CD14-positive monocyte (primary cell): ENCODE measurements at regions not wholly inside any gene's neighbourhood (a gene's known extent, or its start where the extent isn't known, plus 50 kb on each side); places are given as distances from the start of the nearest gene placed in this dataset.

ENCODE experiments used
- DNase-seq, 3 donors: peaks; one replicate each; pipeline ENCODE4 v3.0.0-alpha.2; 2011 to 2022
- H2AFZ ChIP-seq: 2 replicates; pipeline ENCODE4 v1.6.0; 2012; ENCODE audit warnings: mild to moderate bottlenecking, low read depth, low read length, inconsistent platforms; ENCODE audit not compliant: insufficient read depth, poor library complexity, severe bottlenecking
- H3K27ac ChIP-seq, 2 donors: 1 replicate in 1 of 2; 2 replicates in 1 of 2; pipeline ENCODE4 v1.5.1; 2012 to 2013; ENCODE audit warnings: low read length in 2 of 2, control low read depth in 1 of 2, inconsistent platforms in 1 of 2, low read depth in 1 of 2, mild to moderate bottlenecking in 1 of 2
- H3K27me3 ChIP-seq, 2 donors: one replicate each; pipeline versions ENCODE4 v1.6.0 to v1.6.1; 2011 to 2013; ENCODE audit warnings: low read length in 2 of 2; ENCODE audit not compliant: control insufficient read depth in 2 of 2, insufficient read depth in 2 of 2
- H3K36me3 ChIP-seq, 2 donors: replicated peaks in 1 of 2; 1 replicate in 1 of 2; 2 replicates in 1 of 2; pipeline versions ENCODE4 v1.5.1 to v1.6.1; 2012 to 2013; ENCODE audit warnings: low read length in 2 of 2, control low read depth in 1 of 2, inconsistent platforms in 1 of 2, mild to moderate bottlenecking in 1 of 2; ENCODE audit not compliant: insufficient read depth in 2 of 2, control insufficient read depth in 1 of 2
- H3K4me1 ChIP-seq, 2 donors: 1 replicate in 1 of 2; 2 replicates in 1 of 2; pipeline versions ENCODE4 v1.5.1 to v1.6.1; 2012 to 2013; ENCODE audit warnings: low read length in 2 of 2, control low read depth in 1 of 2, inconsistent platforms in 1 of 2, mild to moderate bottlenecking in 1 of 2, moderate library complexity in 1 of 2; ENCODE audit not compliant: insufficient read depth in 2 of 2, control insufficient read depth in 1 of 2
- H3K4me2 ChIP-seq: replicated peaks from 2 replicates; pipeline ENCODE3; 2012; ENCODE audit warnings: low read length, moderate library complexity, mild to moderate bottlenecking; ENCODE audit not compliant: poor library complexity, severe bottlenecking; ENCODE audit errors: extremely low read depth
- H3K4me3 ChIP-seq, 3 experiments: fragments of 200-600 bp in 1 of 3; sonication (generic) in 1 of 3; replicated peaks in 1 of 3; 1 replicate in 2 of 3; 2 replicates in 1 of 3; pipeline ENCODE4 v1.5.1; 2011 to 2013; ENCODE audit warnings: low read length in 3 of 3, mild to moderate bottlenecking in 3 of 3, control low read depth in 2 of 3, low read depth in 2 of 3, inconsistent platforms in 1 of 3, moderate library complexity in 1 of 3
- H3K79me2 ChIP-seq: 2 replicates; pipeline ENCODE4 v1.6.0; 2012; ENCODE audit warnings: mild to moderate bottlenecking, control low read depth, inconsistent platforms, low read length, moderate library complexity; ENCODE audit not compliant: insufficient read depth
- H3K9ac ChIP-seq: 2 replicates; pipeline ENCODE4 v1.6.0; 2017; ENCODE audit warnings: low read length, mild to moderate bottlenecking; ENCODE audit not compliant: insufficient read depth, poor library complexity, severe bottlenecking
- H3K9me3 ChIP-seq, 2 donors: replicated peaks in 1 of 2; 1 replicate in 1 of 2; 2 replicates in 1 of 2; pipeline versions ENCODE4 v1.5.1 to v1.6.1; 2012 to 2013; ENCODE audit warnings: low read length in 2 of 2, control low read depth in 1 of 2; ENCODE audit not compliant: control insufficient read depth in 1 of 2, insufficient read depth in 1 of 2
- H4K20me1 ChIP-seq: 2 replicates; pipeline ENCODE4 v1.6.0; 2012; ENCODE audit warnings: mild to moderate bottlenecking, low read length, control low read depth, moderate library complexity; ENCODE audit not compliant: insufficient read depth
- H3K27ac Mint-ChIP-seq, 7 donors: one replicate each; pipeline ENCODE4 v1.8.0; 2020; ENCODE audit warnings: mild to moderate bottlenecking in 7 of 7, mixed read lengths in 7 of 7, moderate library complexity in 6 of 7, inconsistent platforms in 2 of 7
- H3K27me3 Mint-ChIP-seq, 3 donors: one replicate each; pipeline ENCODE4 v1.8.0; 2021 to 2022; ENCODE audit warnings: low read depth in 3 of 3, mild to moderate bottlenecking in 3 of 3, mixed read lengths in 3 of 3, moderate library complexity in 3 of 3, inconsistent platforms in 1 of 3
- H3K36me3 Mint-ChIP-seq, 2 donors: one replicate each; pipeline ENCODE4 v1.8.0; 2020; ENCODE audit warnings: mixed read lengths in 2 of 2, inconsistent platforms in 1 of 2, mild to moderate bottlenecking in 1 of 2
- H3K4me1 Mint-ChIP-seq: one replicate; pipeline ENCODE4 v1.8.0; 2020; ENCODE audit warnings: mild to moderate bottlenecking, mixed read lengths
- H3K4me3 Mint-ChIP-seq, 2 donors: one replicate each; pipeline ENCODE4 v1.8.0; 2020; ENCODE audit warnings: mild to moderate bottlenecking in 2 of 2, mixed read lengths in 2 of 2, moderate library complexity in 1 of 2
- H3K9me3 Mint-ChIP-seq, 7 donors: one replicate each; pipeline ENCODE4 v1.8.0; 2020 to 2022; ENCODE audit warnings: mixed read lengths in 7 of 7, mild to moderate bottlenecking in 6 of 7, moderate library complexity in 6 of 7, inconsistent platforms in 2 of 7
- CTCF ChIP-seq: fragments of 200-600 bp; IDR thresholded peaks from one replicate; pipeline ENCODE4 v1.8.0; 2022; ENCODE audit warnings: antibody characterized with exemption, mild to moderate bottlenecking
- intact Hi-C, 2 donors: fragments of 100-400 bp; cut with micrococcal nuclease; formaldehyde crosslinking; loops; one replicate each; pipeline versions ENCODE4 v1.15.0 to v1.15.1; 2023

GRCh38 chr10:121064491-121064890 lies 213.3 kb downstream of the WDR11 start:
- intact Hi-C loops = no loop called here
- no peak overlapping the region for H3K4me3 Mint-ChIP-seq
- no peaks in the 10 kb centered on the region for H3K36me3 ChIP-seq

GRCh38 chr10:121065330-121065729 lies 214.2 kb downstream of the WDR11 start:
- H3K4me2 ChIP-seq = no peak overlapping the region
- no peak overlapping the region for H3K27ac ChIP-seq
- no peaks in the 10 kb centered on the region for H3K79me2 ChIP-seq
- H3K9me3 ChIP-seq = no peaks in the 10 kb centered on the region
- Mint-ChIP-seq H3K27ac (no peak overlapping the region), H3K9me3 (peaks cover 0 to 6% (median 2%) of the 10 kb centered on the region in 7 donors), H3K4me3 (no peak overlapping the region), H3K4me1 (peaks cover 36% of the 10 kb centered on the region), H3K27me3 (peaks cover 2 to 4% (median 3%) of the 10 kb centered on the region in 3 donors), H3K36me3 (no peaks in the 10 kb centered on the region)
- H3K27me3 ChIP-seq = no peaks in the 10 kb centered on the region
- DNase-seq = no peak
- H2AFZ ChIP-seq = no peak overlapping the region
- no peak for TF ChIP-seq CTCF
- no peak overlapping the region for H3K4me3 ChIP-seq
- no peak overlapping the region for H3K9ac ChIP-seq
- peaks cover 37 to 39% of the 10 kb centered on the region in 2 donors for H3K4me1 ChIP-seq
- no peaks in the 10 kb centered on the region for H4K20me1 ChIP-seq
- H3K36me3 ChIP-seq = no peaks in the 10 kb centered on the region
- intact Hi-C loops = no loop called here

More at GRCh38 chr10:121064491-121064890, 213.3 kb downstream of the WDR11 start:
- H3K27ac Mint-ChIP-seq = no peak overlapping the region
- H3K4me1 ChIP-seq = peaks cover 29 to 31% of the 10 kb centered on the region in 2 donors
- no peaks in the 10 kb centered on the region for H3K36me3 Mint-ChIP-seq
- H3K9me3 ChIP-seq = no peaks in the 10 kb centered on the region
- no peak overlapping the region for H3K4me2 ChIP-seq
- H3K4me1 Mint-ChIP-seq = peaks cover 29% of the 10 kb centered on the region
- no peak for TF ChIP-seq CTCF
- peaks cover 3 to 5% (median 4%) of the 10 kb centered on the region in 3 donors for H3K27me3 Mint-ChIP-seq
- H3K9me3 Mint-ChIP-seq = peaks cover 0 to 6% (median 2%) of the 10 kb centered on the region in 7 donors
- DNase-seq = no peak
- no peaks in the 10 kb centered on the region for H3K79me2 ChIP-seq
- H4K20me1 ChIP-seq = no peaks in the 10 kb centered on the region
- no peak overlapping the region for H3K9ac ChIP-seq
- no peaks in the 10 kb centered on the region for H3K27me3 ChIP-seq
- no peak overlapping the region for H2AFZ ChIP-seq
- H3K4me3 ChIP-seq = no peak overlapping the region
- H3K27ac ChIP-seq = no peak overlapping the region
